ENCODE measurements at regions not wholly inside any gene's neighbourhood (a gene's known extent, or its start where the extent isn't known, plus 50 kb on each side); places are given as distances from the start of the nearest gene placed in this dataset.

GRCh38 chr6:11282875-11283274 is 50.4 kb upstream of the NEDD9 start:
- Mint-ChIP-seq H3K36me3 (no peaks in the 10 kb centered on the region), H3K9me3 (no peaks in the 10 kb centered on the region), H3K4me1 (ENCODE audit: unreplicated experiment) (peaks cover 10% of the 10 kb centered on the region), H3K27me3 (peaks cover 4% of the 10 kb centered on the region), H3K27ac (no peak overlapping the region), H3K4me3 (no peak overlapping the region)
- DNase-seq (ENCODE audit: extremely low spot score, unreplicated experiment) = no peak
- TF ChIP-seq, protein P1, sequence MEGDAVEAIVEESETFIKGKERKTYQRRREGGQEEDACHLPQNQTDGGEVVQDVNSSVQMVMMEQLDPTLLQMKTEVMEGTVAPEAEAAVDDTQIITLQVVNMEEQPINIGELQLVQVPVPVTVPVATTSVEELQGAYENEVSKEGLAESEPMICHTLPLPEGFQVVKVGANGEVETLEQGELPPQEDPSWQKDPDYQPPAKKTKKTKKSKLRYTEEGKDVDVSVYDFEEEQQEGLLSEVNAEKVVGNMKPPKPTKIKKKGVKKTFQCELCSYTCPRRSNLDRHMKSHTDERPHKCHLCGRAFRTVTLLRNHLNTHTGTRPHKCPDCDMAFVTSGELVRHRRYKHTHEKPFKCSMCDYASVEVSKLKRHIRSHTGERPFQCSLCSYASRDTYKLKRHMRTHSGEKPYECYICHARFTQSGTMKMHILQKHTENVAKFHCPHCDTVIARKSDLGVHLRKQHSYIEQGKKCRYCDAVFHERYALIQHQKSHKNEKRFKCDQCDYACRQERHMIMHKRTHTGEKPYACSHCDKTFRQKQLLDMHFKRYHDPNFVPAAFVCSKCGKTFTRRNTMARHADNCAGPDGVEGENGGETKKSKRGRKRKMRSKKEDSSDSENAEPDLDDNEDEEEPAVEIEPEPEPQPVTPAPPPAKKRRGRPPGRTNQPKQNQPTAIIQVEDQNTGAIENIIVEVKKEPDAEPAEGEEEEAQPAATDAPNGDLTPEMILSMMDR (conservative IDR thresholded peaks at IDR 0.05) = no peak
